HG03575 (cell line): ENCODE measurements at regions not wholly inside any gene's neighbourhood (a gene's known extent, or its start where the extent isn't known, plus 50 kb on each side); places are given as distances from the start of the nearest gene placed in this dataset.
"Not testable (repeated sequence)": the region's sequence is repeated elsewhere in the genome, so short reads cannot be mapped to it uniquely, and the experiment has no call there.

ENCODE experiments used
- ATAC-seq: cut with Tn5 transposase; IDR thresholded peaks from one replicate; pipeline ENCODE4 v1.9.1; 2021; ENCODE audit not compliant: unreplicated experiment, insufficient number of reproducible peaks, low FRiP score; ENCODE audit errors: extremely low read depth

DNA sequence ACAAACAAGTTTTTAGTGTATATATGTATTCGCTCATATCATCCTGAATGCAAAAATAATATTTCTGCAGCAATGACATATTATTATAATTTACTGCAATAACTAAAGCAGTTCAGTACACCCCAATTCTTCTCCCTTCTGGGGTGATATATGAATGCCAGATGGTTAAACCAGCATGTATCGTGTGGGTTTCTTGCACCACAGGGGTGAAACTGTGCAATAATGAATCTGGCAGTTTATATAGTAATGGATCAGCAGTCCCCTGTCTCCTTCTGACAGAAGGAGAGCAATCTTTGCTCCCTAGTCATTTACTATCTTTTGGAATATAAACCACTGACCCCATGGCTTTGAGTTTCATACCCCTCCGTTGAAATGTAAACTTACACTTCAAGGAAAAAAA is 228.6 kb upstream of the KLHL1 start:
- no peak for ATAC-seq

DNA sequence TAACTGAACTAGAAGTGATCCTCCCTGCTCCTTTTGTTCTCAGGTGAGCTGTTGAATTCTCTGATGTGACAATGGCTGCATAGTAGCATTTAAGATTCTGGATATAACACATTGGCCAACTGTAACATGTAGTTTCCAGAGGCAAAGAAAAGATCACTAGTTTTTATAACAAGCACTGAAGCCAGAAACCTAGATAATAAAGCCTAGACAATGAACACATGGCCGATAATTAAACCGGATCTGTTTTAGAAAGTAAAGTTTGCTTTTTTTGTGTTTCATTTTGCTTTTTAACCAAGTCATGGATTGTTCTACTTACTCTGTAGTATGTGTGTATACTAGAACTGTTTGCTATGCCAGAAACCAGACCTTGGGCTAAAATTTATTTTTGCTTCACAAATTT is 225.5 kb upstream of the KLHL1 start:
- ATAC-seq: no peak

DNA sequence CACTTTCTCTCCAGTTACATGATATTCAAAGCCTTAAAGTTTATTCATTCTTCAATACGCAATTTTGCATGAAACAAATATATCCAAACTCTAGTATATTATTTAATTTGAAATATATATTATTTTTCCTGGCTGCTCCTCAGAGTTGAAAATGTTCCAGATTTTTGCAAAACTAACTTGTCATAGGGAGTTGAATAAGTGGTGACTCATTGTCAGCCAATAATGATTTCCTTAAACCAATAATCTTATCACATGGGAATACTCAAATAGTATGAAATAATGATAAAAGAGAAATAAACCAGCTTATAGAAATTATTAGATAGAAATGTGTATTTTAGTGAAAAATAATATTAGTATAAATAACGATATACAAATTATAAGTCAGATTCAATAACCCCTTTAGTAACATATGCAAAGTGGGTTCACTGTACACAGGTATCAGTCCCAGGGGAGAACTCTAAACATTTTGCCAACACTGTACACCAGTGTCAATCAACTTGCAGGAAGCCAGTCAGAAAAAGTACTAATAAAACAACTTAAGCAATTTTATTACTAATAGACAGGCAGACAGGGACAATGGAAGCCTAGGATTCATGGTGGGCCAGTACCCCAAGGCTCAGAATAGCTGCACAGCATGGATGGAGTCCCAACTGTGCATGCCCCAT is 222.6 kb upstream of the KLHL1 start:
- ATAC-seq: no peak

DNA sequence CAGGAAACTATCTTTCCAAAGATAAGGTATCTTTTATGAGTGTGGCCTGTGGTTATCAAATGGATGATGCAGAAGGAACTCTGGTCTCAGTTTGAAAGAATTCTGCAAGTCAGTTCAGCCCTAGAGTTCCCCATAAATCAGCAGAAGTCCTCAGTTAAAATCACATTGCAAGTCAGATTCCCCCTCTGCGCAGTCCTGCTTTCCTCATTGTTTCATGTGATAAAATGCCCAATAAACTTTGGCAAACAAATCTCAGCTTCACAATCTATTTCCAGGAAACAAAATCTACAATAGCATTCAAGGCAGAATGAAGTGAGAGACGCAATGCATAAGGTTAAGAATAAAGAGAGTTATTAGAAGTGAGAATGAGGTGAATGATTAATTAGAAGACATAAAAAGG is 216.3 kb upstream of the KLHL1 start:
- ATAC-seq: no peak

DNA sequence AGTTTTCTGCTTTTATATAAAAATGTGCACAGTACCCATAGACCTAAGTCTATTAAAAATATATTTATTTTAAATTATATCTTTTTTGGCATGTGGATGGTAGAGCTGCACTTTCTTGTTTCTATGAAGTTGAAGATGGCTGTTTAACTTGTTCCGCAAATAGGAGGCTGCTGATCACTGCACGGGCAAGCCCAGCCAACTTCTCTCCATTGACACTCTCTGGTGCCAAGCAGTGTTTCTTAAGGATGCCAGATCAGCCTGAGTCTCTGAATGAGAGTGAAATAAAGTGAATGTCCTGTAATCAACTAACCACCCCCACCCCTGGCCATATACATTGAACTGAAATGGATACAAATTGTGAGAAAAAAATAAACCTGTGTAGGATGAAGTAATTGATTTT is 202.9 kb upstream of the KLHL1 start:
- no peak for ATAC-seq

DNA sequence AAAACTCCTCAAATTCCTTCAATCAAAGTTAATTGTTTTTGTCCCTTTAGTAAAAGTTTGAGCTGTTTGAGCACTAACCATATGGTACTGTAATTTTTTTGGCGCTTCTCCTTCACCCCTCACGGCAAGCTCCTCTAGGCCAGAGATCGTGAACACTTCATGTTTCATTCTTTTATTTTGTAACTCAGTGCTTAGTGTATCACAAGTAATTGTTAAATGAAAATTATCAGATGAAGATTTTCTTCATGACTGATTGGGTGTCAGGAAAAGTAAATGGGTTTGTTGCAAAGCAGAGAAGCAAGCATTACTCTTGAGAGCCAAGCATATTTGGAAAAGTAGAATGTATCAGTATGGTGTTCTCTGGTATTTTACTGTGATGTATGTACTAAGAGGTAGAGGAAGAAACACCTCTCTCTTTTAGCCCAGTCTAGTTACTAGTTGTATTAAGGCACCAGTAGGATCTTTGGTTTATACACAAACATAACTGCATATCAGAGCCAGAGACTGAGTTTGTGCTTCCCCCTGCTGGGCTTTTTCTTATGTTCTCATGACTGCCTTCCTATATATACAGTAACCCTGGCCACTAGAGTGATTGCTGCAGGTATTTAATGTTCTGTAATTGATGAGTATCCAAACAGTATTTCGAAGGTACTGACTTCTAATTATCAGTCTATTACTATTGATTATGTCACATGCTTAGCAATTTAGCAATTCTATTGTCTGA is 202.3 kb upstream of the KLHL1 start:
- ATAC-seq: no peak

DNA sequence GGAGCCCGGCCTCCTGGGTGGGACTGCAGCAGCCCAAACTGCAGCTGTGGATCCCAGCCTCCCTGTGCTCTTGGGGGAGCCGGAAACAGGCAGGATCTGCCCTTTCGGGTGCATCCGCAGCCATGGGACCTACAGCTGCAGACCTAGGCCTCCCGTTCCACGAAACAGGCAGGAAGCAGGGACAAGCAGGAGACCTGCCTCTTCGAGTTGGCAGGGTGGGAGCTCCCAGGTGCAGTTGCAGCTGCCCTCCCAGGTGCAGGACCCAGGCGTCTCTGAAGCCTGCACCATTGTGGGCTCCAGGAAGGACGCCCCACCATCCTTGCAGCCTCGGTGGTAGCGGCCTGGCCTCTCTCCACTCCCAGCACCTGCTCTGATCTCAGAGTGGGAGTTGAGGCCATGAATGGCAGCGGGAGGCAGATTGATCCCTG is 189.0 kb upstream of the KLHL1 start:
- ATAC-seq: no peak

DNA sequence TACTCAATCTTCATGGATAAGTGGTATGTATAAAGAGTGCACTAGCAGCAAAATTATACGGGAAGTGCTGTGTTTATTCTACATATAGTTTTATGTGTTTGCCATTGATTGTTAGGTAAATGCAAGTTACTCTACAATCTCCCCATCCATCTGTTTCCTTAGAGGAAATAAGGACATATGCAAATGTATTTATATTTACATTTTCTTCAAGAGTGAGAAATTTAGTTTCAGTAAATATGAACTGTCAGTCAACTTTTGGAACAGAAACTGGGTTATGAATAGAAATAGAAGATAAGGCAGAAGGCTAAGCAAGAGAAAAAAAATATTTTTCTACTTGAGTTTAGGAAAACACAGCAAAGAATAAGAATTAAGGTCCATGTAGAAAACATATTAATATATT is 176.1 kb upstream of the KLHL1 start:
- no peak for ATAC-seq

DNA sequence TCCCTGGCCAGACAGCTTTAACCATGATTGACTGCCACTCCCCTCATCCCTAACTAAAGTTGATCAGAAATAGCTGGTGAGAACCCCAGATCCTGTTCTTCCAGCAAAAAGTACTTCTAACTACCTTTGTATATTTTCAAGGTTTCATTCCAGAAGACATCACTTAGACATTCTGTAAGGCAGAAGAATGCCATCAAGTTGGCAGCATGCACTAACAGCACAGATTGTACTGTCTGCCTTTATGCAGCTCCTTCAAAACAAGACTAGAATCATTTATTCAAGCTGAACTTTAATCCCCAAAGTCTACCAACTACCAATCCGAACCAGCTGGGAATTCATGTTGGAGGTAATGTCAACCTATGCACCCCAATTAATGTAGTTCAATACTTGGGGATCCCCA is 167.6 kb upstream of the KLHL1 start:
- no peak for ATAC-seq

DNA sequence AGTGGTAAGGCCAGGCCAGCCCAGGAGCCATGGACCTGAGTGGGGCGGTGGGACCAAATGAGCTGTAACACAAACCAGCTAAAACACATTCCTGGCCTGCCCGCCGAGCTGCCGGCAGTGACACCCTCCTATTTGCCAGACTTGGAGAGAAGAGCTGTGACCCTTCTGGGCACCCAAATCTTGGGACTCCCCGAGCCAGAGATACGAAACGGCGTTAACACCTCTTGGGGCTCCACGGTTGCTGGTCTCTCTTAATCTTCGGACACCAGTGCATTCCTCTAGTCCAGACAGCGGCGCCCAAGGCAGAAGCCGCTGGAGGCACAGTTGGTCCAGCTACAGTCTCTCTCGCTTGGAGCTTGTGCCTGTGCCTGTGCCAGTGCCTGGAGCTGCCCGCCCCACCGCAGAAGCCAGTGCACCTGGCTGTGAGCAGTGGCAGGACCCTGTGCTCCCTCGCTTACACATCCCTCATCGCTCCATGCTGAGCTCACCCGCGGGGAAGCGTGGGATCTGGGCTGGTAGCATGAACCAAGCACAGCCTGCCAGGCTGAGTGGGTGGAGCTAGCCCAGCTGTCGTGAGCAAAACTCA is 147.2 kb upstream of the KLHL1 start:
- ATAC-seq: no peak

DNA sequence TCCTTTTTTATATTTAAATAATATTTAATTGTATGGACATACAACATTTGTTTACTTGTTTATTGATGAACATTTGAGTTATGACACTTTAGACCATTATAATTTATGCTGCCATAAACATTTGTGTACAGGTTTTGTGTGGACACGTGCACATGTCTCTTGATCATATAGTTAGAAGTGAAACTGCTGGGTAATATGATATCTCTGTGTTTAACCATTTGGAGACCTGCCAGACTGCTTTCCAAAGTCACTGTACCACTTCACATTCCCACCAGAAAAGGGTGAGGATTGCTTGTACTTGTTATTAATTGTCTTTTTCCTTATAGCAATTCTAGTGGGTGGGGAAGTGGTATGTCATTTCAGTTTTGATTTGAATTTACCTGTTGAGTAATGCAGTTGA is 145.6 kb upstream of the KLHL1 start:
- no peak for ATAC-seq

DNA sequence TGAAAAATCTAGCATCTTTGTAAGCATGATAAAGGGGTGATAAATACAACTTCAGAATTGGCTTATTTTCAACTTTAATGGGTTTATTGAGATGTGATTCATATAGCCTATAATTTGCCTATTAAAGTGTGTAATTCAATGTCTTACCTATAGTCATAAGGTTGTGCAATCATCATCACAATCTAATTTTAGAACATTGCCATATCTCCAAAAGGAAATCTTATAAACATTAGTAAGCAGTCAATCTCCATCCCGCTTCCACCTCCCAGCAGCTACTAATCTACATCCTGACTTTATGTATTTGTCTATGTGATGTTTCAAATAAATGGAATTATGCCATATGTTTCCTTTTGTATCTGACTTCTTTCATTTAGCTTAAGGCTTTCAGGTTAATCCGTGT is 145.2 kb upstream of the KLHL1 start:
- no peak for ATAC-seq

DNA sequence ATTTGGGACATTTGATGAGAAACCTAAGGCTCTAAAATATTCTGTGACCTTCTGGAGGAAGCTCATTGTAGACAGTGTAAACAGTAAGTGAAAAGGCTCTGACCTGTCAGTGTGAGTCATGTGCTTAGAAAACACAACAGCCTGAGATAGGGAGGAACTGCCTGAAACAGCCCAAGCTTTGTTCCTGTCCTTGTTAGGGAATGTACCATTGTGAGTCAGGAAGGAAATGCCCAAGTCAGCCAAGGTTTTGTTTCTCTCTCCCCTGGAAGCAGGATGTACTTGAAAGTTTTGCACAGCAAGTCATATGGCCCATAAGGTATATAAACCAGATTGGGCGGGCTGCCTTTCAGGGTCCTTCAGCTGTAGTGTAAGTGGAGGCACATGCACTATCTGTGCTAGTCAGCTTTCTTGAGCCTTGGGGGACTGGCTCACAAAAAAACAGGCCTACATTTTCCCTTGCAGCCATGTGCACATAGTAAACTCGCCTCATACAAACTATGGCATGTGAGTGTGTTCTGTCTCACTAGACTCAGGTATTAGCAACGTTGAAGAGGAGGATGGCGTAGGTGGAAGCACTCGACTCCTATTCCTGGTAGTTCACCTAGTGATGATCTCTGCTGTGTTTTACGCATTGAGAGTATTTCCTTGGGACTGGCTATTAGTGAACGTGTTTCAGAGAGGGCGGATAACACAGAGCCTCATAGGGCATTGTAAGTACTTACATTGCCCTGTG is 141.2 kb upstream of the KLHL1 start:
- no peak for ATAC-seq

DNA sequence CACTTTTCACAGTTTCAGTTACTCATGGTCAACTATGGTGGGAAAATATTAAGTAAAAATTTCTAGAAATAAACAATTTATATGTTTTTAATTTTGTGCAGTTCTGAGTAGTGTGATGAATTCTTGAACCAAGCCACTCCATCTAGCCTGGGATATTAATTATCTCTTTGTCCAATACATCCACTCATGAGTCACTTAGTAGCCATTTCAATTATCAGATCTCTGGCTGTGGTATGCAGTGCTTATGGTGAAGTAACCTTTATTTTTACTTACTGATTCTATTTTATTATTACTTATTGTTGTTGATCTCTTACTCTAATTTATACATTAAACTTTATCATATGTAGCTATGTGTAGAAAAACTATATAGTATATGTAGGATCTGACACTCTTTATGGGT is 128.9 kb upstream of the KLHL1 start:
- no peak for ATAC-seq

DNA sequence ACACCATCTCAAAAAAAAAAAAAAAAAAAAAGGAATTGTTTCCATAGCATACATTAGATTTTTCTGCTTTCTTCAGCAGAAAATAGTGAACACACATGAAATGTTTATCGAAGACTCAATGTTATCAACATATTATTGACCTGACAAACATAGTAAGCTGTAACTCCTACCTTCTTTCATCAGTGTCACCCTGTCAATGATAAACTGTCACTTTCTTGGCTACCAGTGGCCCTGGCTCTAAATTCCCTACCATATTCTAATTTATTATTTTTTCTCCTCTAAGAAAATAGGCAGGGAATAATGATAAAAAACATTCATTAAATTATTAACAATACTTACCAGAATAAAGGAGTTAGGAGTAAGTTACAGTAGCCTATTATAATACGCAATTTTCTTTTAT is 127.3 kb upstream of the KLHL1 start:
- ATAC-seq: no peak

DNA sequence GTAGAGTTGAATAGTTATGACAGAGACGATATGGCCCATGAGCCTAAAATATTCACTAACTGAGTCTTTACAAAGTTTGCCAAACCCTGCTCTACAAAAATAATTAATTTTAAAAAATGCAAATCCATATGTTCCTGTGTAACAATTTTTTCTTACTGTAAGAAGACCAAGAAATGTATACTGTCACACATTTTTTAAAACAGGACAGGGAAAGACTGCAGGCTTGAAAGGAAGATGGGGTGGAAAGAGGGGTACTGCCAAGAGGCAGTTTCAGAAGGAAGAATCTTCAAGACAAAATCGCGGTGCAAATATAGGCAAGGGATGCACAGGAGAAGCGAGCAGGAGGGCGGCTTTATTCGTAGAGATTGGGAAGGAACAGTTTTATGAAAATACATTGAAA is 115.7 kb upstream of the KLHL1 start:
- ATAC-seq: no peak

DNA sequence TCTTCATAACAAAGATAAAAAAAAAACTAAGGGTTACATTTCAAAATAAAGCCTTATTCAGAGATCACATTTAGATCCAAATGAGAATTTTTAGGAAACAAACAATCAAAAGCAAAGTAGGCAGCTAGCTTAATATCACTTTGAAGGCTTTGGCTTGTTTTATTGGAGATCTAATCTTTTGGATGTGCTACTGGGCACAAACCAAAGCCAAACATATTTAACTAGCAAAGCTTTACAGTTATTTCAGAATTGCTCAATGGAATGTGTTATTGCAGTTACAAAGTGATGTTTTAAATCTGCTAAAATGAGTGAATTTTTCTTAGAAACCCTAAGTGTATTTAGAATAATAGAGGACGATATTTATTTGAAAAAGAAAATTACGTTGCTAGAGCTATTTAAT is 114.7 kb upstream of the KLHL1 start:
- no peak for ATAC-seq

DNA sequence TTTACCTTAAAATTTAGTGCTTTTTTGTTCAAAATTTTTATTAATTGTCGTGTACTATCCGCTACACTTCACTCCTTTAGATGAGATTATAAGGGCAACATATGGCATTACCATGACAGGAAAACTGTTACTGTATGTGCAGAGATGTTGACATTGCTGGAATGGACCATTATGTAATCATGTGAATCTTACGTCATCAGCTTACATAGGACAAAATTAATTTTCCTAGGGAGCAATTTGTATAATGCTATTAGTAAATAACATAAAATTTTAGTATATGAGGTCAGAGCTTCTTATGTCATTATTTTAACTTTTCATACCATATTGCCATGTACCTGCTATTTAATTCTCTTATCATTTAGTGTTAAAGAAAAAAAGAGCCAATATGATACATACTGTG is 110.4 kb upstream of the KLHL1 start:
- no peak for ATAC-seq

DNA sequence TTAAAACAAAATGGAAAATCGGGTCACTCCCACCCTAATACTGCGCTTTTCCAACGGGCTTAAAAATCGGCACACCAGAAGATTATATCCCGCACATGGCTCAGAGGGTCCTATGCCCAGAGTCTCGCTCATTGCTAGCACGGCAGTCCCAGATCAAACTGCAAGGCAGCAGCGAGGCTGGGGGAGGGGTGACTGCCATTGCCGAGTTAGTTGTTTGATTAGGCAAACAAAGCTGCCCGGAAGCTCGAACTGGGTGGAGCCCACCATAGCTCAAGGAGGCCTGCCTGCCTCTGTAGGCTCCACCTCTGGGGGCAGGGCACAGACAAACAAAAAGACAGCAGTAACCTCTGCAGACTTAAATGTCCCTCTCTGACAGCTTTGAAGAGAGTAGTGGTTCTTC is 100.7 kb upstream of the KLHL1 start:
- not testable (repeated sequence) for ATAC-seq

DNA sequence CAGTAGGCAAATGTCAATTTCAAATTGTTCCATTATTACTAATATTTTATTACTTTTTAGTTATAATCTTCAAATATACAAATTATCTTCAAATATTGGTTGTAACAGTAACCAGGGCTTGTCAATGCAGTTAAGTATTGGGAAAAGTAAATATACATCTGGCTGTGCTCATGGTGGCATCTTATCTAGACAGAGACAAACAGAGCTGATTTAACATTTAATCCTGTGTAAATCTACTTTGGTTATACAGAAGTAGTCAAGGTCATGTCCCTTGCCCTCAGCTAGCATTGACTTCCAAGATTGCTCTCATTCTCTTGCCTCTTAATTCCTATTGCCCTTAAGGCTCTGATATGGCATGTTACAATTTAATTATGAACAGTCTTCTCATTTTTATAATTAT is 98.4 kb upstream of the KLHL1 start:
- no peak for ATAC-seq
